GM18858 (cell line): ENCODE measurements at regions not wholly inside any gene's neighbourhood (a gene's known extent, or its start where the extent isn't known, plus 50 kb on each side); places are given as distances from the start of the nearest gene placed in this dataset.

Source experiments
- ATAC-seq: cut with Tn5 transposase; IDR thresholded peaks from one replicate; pipeline ENCODE4 v1.9.1; 2021; ENCODE audit not compliant: unreplicated experiment

DNA sequence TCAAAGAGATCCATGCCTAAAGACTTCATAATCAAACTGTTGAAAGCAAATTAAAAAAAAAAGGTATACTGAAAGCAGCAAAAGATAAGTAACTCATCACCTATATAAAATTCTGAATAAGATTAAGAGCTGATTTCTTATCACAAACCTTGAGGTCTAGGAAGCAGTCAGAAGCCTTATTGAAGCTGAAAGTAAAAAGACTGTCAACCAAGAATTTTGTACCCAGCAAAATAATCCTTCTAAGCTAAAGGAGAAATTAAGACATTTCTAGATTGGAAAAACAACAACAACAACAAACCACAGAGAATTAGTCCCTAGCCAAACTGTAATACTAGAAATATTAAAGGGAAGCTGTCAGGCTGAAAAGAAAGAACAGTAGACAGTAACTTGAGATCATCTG is 622.9 kb downstream of the PCDH7 start:
- no peak for ATAC-seq

DNA sequence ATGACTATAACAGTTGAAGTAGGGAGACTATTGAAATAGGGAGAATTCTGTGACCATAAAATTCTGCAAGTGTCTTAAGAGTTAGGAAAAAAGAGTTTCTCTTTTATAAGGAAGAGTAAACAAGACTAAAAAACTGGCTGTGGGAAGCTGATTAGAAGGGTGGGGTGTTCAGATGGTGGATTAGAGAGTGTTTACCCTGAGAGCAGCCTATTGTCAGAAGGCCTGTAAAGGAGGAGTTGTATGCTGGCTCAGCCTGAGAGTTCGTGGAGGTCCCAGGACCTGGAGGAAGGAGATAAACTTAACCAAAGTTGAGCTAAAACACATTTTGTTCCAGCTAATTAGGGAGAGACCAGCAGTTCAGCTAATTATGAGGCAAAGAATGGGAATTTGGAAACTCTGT is 629.7 kb downstream of the PCDH7 start:
- ATAC-seq = no peak

DNA sequence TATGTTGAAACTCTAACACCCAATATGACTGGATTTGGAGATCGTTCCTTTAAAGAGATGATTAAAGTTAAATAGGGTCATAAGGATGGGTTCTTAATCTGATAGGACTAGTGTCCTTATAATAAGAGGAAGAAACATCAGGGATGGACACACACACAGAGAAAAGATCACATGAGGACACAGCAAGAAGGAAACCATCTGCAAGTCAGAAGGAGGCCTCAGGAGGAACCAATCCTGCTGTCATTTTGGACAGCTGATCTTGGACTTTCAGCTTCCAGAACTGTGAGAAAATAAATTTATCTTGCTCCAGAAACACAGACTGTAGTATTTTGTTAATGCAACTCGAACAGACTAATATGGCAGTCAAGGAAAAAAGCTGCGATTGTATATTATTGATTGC is 631.5 kb downstream of the PCDH7 start:
- no peak for ATAC-seq

DNA sequence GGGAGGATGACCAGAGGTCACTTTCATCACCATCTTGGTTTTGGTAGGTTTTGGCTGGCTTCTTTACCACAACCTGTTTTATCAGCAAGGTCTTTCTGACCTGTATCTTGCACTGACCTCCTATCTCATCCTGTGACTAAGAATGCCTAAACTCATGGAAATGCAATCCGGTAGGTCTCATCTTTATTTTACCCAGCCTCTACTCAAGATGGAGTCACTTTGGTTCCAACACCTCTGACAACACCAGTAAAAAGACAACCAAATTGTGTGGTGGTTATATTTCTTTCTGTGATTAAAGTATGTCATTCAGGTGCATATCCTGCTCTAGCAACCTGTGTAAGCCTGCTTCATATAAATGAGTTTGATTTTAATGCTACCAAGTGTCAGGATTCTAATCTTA is 636.7 kb downstream of the PCDH7 start:
- no peak for ATAC-seq

DNA sequence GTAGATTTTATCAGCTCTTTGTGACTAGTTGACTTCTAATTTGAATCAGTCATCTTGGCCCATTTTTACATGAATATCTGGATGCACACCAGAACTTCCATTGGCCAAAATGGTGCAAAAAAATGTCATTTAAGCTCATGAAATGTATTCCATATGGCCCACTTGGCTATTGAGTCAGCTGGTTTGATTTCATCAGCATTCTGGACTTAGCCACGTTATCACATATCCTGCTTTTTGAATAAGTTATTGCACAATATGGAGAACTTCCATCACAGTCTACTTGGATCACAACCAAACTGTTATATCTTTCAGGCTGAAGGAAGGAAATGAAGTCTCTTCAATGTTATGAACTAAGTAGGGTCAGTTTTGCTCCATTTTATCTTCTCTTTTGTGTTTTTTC is 640.6 kb downstream of the PCDH7 start:
- ATAC-seq = no peak

DNA sequence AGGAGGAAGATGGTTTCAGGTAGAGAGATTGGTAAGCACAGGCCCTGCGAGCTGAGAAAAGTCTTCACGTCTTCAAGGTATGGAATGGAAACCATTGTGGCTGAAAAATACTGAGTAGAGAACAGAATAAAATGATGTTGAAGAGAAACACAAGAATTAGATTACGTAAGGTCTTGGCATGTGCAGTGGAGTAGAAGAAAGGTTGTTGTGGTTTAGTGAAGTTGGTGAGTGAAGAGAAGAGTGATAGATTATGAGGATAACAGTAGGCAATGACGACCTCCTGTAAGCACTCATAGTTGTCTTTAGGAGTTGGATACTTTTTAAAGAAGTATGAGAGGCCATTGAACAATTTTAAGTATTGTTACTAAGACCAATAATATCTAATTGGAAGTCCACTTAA is 642.6 kb downstream of the PCDH7 start:
- no peak for ATAC-seq

DNA sequence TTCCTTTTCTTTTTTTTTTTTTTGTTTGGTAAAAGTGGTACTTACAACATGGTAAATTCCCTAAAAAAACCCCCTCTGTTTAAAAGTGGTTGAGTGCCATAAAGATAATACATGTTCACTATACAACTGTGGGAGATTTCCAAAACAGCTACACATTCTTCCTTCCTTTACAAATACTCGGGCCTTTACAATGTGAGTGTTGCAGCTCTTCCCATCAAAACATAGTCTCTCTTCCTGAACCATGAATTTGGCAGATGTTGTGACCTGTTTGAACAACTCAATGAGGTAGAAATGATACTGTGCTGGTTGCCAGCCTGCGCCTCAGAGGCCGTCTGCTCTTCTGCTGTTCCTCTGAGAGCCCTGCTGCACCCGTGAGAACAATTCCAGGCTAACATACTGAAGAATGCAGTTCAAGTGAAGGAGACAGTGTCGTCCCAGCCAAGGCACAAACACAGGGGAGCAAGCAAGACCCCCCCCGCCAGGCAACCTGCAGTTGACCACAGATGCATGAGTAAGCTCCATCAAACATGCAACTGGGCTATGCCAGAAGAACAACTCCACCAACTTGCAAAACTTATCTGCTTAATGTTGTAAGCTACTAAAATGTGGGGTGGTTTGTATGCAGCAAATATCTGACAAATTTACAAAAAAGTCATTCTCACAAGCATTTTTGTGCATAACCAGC is 645.0 kb downstream of the PCDH7 start:
- ATAC-seq = no peak

DNA sequence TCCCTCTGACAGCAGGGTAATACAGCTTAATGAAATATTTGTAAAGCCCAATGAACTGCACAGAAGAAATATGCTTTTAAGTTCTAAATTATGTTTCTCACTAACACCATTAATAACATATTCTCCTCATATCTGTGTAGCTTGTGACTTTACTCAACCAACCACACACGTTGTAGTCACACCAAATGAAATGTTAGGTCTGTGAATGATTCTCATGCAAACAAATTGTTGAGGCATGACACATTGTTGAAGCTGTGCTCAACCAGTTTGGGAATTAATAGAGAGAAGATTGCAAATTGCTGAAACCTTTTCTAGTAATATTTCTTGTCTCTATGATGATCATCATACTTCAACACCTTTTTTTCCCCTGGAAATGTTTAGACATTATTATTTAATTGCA is 645.9 kb downstream of the PCDH7 start:
- ATAC-seq = no peak

DNA sequence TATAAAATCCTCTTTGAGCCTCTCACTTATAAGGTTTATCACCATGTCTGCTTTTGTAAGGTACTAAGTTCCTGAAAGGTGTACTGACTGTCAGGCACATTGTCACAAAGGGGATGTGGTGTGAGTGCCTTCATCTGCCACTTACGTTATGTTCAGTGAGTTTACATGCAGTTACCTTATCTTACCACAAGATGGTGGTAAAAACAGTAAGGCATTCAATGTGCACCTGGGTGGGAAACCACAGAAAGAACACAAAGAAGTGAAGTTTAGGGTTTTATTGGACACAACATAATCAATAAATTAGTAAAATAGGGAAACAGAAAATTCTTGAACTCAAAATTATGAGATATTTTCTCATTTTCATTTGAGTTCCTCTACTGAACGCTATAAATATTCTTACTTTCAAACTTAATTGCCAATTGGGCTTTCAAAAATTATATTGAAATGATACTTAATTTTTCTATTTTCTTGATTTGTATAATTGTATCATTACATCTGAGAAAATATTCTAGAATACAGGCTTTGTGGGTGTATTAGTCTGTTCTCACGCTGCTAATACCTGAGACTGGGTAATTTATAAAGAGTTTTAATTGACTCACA is 650.8 kb downstream of the PCDH7 start:
- peak; percentile 98 for ATAC-seq

DNA sequence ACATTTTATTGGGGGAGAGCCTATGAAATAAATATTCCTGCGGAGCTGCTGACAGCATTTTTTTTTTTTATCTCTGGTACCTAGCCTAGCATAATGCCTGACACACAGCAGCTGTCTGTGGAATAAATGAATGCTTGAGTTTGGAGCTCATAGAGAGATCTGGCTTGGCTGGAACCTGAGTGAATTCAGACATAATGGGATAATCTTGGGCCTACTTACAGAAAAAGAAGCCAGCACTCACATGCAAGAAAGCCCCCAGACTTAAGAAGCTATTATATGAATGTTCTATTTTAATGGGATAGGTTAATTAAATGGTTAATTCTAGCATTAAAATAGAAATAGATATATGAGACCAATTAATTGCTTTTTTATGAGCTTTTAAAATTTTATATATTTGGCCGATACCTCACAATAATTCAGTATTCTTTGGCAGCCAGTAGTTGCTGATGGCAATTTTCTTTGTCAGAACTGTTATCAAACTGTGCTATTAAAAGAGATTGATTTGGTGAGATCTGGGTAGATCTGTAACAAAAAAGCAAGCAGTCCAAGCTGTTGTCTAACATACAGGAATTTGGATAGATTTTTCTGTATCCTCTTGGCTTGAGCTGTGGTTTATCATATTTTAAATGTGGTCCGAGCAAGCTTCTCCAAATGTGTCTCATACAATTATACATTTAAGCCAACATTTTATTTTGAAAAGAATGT is 654.2 kb downstream of the PCDH7 start:
- ATAC-seq = no peak

DNA sequence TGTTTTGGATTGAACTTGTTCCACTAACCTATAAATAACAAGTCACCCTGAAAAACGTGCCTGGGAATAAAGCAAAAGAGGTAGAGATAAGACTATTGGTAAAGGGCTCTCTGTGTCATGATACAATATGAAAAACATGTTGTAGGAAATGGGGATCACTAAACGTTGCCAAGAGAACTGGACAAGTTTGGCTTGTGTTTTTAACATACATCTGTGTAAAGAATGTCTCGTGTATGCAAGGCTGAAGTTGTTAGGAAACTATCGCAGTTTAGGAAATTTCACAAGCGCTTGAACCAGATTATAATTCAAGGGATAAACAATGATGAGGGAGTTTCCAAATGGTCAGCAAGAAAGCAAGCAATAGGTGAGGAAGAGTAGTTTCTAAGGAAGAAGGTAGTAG is 655.8 kb downstream of the PCDH7 start:
- ATAC-seq = no peak

DNA sequence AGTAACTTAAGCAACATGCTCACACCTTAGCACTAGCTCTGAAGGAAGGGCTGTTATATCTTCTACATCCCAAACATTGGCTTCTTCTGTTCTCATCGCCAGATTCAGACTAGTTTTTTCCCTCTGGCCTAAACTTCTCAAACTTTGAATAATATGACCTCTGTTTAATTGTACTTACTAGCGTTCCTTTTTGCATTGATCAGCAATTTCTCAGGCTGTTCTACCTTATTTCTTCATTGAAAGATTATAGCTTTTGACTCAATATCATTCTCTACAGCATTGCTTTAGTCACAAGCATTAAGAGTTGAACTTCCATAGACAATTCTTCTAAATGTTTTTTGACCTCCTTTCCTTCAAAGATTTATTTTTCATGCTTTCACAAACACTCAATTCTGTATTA is 659.2 kb downstream of the PCDH7 start:
- ATAC-seq = no peak

DNA sequence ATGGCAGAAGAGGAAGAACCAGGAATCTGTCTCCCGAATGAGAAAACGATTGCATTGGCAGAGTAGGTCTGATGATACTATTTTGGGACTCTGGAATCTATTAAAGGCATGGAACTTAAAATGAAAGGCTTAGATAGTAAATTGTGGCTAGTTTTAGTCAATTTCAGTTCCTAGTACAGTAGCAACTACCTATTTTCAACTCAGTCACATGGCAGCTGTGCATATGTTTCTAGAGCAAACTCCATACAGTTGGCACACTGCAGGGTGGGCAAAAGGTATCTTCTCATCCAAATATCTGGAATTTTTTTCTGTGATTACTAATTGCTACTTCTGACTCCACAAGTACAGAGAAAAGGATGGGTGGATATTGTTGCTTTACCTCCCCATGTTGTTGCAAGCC is 663.6 kb downstream of the PCDH7 start:
- no peak for ATAC-seq

DNA sequence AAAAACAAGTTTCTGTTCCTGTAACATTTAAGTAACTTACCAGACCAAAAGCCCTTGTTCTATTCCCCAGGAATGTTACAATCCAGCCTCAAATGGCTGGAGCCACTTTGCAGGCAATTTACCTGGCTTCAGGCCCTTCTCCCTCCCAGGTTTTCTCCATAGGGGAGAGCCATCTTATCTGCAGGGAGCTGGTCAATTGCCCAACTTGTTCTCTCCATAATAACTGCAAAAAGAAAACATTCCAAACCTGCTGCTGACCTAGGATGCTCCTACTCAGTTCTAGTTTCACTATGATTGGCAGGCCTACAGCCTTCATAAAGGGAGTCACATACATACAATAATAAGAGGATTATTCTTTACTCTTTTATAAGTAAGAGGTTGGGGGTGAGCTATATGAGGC is 670.7 kb downstream of the PCDH7 start:
- no peak for ATAC-seq

DNA sequence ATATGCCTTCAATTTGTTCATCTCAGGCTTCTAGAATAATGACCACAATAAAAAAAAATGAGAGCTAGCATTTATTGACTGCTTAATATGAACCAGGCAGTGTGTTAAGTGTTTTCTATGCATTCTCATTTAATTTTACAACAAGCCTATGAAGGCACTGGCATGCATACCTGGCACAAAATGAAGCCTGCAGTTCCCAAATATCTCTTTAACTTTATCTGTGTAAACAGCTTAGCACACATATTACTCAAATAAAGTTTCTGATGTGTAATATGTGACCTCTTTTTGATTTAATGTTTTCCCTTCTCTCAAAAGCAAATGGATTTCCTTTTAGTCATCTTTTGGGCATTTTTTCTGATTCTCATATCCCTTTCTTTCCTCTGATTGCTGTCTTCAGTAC is 671.8 kb downstream of the PCDH7 start:
- no peak for ATAC-seq

DNA sequence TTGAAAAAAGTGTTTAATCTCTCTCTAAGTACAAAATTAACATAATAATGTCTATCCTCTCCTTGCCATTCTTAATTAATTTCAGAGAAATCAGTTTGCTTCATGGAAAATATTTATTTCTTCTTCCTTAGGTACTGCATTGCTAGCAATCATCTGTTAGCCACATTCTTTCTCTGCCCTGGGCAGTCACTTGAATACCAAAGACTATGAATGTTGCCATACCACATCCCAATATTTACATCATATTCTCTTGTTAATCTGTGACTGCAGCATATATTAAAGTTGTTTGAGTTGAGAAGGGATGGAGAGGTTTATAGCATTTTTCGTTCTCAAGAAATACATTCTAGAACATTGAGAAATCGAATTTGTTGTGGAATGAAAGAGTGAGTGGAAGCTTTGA is 672.8 kb downstream of the PCDH7 start:
- no peak for ATAC-seq

DNA sequence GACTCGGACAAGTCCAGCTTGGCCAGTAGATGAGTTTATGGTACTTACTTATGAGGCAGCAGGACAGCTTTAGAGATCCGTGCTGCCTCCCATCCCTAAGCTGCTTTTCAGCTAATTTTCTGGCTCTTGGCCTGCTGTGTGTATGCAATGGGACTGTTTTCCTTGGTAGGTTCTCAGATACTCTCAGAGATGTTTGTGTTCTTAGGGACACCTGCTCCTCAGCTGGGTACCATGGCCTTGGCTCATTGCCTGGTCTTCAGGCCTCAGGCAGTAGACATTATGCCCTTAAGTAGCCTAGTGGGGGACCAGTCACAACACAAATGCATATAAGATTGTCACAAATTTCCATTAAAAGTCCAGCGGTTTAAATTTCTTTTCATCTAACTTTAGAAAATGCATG is 688.0 kb downstream of the PCDH7 start:
- ATAC-seq = no peak

DNA sequence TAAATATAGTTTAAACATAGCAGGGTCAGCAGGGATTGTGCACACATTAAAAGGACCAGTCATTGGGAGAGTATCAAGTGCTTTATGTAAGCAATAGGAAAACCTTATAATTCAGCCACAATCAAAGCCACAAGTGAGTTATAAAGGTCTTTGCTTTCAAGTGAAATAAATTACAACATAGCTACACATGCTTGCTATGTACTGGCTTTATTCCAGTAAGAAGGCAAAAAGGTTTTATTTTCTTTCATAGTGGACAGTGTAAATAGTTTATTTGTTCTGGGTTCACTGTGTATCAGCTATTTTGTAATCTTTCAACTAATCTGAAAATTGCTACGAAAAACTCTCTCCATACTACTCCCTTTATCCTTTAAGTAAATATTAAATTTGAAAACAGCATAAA is 691.4 kb downstream of the PCDH7 start:
- no peak for ATAC-seq

DNA sequence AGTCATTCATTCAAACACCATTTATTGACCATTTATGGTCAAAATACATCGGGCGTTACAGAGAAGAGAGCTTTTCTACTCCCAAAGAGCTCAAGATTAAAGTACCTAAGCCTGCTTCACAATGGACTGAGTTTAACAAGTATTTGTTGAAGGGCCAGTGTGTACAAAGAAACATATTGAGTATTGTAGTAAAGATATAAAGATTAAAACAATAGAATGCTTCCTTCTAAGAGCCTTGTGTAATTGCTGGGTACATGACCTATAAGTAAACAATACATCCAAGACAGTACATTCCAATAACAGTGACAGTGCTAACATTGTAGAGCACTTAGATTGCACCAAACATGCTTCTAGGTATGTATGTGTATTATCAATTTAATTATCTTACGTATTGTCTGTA is 695.5 kb downstream of the PCDH7 start:
- no peak for ATAC-seq

DNA sequence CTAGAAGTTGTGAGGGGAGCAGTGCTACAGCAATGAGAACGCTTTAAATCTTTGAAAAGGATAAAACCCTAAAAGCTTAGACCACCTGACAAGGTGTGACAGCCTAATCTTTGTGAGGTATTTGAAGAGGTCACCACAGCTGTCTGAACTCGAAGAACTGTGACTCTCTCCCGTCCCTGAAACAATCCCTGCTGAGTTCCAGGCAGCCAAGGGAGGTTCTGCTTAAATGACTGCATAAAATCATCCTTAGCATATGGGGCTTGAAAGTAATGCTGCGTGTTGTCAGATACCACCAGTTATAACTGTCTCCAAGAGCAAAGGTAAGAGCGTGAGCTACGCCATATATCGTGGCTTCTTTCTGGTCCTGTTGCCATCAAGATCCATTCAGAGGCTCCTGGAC is 696.3 kb downstream of the PCDH7 start:
- ATAC-seq = no peak

DNA sequence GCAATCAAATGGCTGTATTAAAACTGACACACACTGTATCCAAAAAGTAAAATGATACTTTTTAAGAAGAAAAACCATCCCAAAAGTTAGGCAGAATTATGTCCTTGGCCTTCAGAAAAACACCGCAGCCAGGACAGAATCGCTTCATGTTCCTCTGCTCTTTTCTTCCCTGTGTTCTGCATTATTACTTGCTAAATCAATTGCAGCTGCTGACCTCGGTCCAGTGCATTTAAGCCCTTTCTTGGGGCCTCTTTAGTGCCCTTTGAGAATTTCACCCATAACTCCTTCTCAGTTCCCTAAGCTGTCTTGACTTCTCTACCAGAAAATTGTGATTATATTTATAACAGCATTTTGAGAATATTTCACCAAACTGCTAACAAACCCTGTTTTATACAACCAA is 696.9 kb downstream of the PCDH7 start:
- no peak for ATAC-seq

DNA sequence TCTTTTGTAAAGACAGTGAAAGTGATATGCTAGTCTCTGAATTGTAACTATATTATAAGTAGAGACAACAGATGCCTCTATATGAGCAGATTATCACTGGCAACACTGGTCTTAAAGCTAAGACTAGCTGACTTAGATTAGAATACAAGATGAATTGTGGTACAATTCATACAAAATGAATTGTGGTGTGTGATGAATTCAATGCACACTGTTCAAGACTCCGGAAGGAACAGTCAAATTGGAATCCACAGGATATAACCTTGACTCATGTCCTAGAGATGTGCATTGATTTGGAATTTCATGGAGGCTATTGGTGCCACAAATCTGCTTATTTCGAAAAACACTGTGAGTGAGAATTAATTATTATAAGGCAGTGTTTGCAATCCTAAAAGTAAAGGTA is 701.8 kb downstream of the PCDH7 start:
- ATAC-seq = no peak

DNA sequence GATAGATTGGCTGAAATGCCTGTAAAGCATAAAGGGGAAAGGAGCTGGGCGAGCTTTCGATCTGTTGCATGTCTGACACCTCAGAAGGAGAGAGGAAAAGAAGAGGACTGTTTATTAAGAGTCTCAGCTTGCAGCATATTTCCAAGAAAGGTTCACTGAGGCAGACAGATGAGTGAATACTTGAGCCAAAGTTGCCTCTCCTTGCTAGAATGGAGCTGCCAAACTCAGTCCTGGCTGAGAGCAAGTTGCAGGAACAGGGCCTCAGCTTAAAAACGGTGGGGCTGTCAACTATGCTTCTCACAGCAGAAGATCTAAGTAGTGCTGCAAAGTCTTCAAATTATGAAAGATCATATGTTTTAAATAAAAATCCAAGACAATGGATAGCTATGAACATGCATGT is 707.5 kb downstream of the PCDH7 start:
- no peak for ATAC-seq
